Fibroblast of gingiva (primary cell): ENCODE measurements at regions not wholly inside any gene's neighbourhood (a gene's known extent, or its start where the extent isn't known, plus 50 kb on each side); places are given as distances from the start of the nearest gene placed in this dataset.

Experiments used
- DNase-seq: peaks from one replicate; pipeline ENCODE4 v3.0.0-alpha.2; 2011; ENCODE audit warnings: low read depth

GRCh38 chr4:181569553-181569952 lies 673.6 kb upstream of the TENM3 start:
- DNase-seq = peak; percentile 11

GRCh38 chr4:181578911-181579310 lies 664.3 kb upstream of the TENM3 start:
- no peak for DNase-seq

- DNase-seq = no peak
These were observed 663.7 kb upstream of the TENM3 start for GRCh38 chr4:181579486-181579885.

GRCh38 chr4:181581983-181582382 lies 661.2 kb upstream of the TENM3 start:
- no peak for DNase-seq

GRCh38 chr4:181582595-181582994 lies 660.6 kb upstream of the TENM3 start:
- no peak for DNase-seq

- no peak for DNase-seq
These were observed 654.4 kb upstream of the TENM3 start for GRCh38 chr4:181588733-181589302.

GRCh38 chr4:181592221-181592745 lies 650.9 kb upstream of the TENM3 start:
- no peak for DNase-seq

GRCh38 chr4:181593703-181594102 lies 649.5 kb upstream of the TENM3 start:
- DNase-seq = no peak

- DNase-seq = no peak
These were observed 649.0 kb upstream of the TENM3 start for GRCh38 chr4:181594188-181594587.

- DNase-seq = no peak
These were observed 647.5 kb upstream of the TENM3 start for GRCh38 chr4:181595716-181596115.

GRCh38 chr4:181597766-181598165 lies 645.4 kb upstream of the TENM3 start:
- peak; percentile 17 for DNase-seq

GRCh38 chr4:181599134-181599533 lies 644.1 kb upstream of the TENM3 start:
- DNase-seq = no peak

- DNase-seq = no peak
These were observed 642.1 kb upstream of the TENM3 start for GRCh38 chr4:181601103-181601502.

GRCh38 chr4:181604546-181604945 lies 638.7 kb upstream of the TENM3 start:
- DNase-seq = no peak

- DNase-seq = no peak
These were observed 636.9 kb upstream of the TENM3 start for GRCh38 chr4:181606300-181606699.

- DNase-seq = no peak
These were observed 635.0 kb upstream of the TENM3 start for GRCh38 chr4:181608181-181608580.

GRCh38 chr4:181611033-181611711 lies 632.0 kb upstream of the TENM3 start:
- DNase-seq = no peak

GRCh38 chr4:181611946-181612600 lies 631.1 kb upstream of the TENM3 start:
- DNase-seq = no peak

- no peak for DNase-seq
These were observed 630.0 kb upstream of the TENM3 start for GRCh38 chr4:181613200-181613599.

GRCh38 chr4:181618038-181618618 lies 625.1 kb upstream of the TENM3 start:
- no peak for DNase-seq

- DNase-seq = no peak
These were observed 624.3 kb upstream of the TENM3 start for GRCh38 chr4:181618896-181619295.

GRCh38 chr4:181619651-181620050 lies 623.6 kb upstream of the TENM3 start:
- no peak for DNase-seq
